Duodenal mucosa (tissue), 2 donors: ENCODE measurements at regions not wholly inside any gene's neighbourhood (a gene's known extent, or its start where the extent isn't known, plus 50 kb on each side); places are given as distances from the start of the nearest gene placed in this dataset.

Experiments used
- H3K27ac ChIP-seq: one replicate; pipeline ENCODE4 v1.7.0; 2013; ENCODE audit warnings: low read depth, low read length
- H3K27me3 ChIP-seq, 2 donors: one replicate each; pipeline ENCODE4 v1.7.0; 2013; ENCODE audit warnings: low read length in 2 of 2, control low read depth in 1 of 2; ENCODE audit not compliant: insufficient read depth in 2 of 2, control insufficient read depth in 1 of 2
- H3K36me3 ChIP-seq, 2 donors: one replicate each; pipeline ENCODE4 v1.7.0; 2013; ENCODE audit warnings: low read length in 2 of 2, control low read depth in 1 of 2; ENCODE audit not compliant: insufficient read depth in 2 of 2, control insufficient read depth in 1 of 2
- H3K4me1 ChIP-seq, 2 donors: one replicate each; pipeline ENCODE4 v1.7.0; 2013; ENCODE audit warnings: low read length in 2 of 2, control low read depth in 1 of 2; ENCODE audit not compliant: insufficient read depth in 2 of 2, control insufficient read depth in 1 of 2
- H3K4me3 ChIP-seq, 2 donors: one replicate each; pipeline ENCODE4 v1.7.0; 2013; ENCODE audit warnings: low read length in 2 of 2, low read depth in 1 of 2
- H3K9ac ChIP-seq, 2 donors: one replicate each; pipeline ENCODE4 v1.7.0; 2013; ENCODE audit warnings: low read length in 2 of 2, low read depth in 1 of 2
- H3K9me3 ChIP-seq, 2 donors: one replicate each; pipeline ENCODE4 v1.7.0; 2013; ENCODE audit warnings: low read length in 2 of 2, control low read depth in 1 of 2; ENCODE audit not compliant: control insufficient read depth in 1 of 2

DNA sequence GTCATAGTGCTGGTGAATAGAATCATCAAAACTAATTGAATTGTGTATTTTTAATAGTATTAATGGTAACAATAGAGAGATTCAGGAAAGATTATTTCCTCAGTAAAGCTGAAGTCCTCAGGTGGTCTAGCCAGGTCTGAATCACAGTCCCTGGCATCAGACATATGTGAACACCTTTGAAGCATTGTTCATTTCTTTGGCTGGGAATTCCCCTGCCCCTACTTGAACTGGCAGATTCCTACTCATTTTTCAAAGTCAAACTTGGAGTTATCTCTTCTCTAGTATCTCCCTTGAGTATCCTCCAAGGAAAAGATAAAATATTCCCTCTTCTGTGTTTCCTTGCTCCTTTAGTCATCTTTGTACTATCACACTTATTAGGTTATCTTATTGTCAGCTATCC, 759.8 kb downstream of the ADGRL2 start:
- no peaks in the 10 kb centered on the region for H3K36me3 ChIP-seq
- H3K4me3 ChIP-seq: no peak overlapping the region
- no peak overlapping the region for H3K9ac ChIP-seq
- no peaks in the 10 kb centered on the region for H3K27me3 ChIP-seq
- H3K4me1 ChIP-seq: no peaks in the 10 kb centered on the region
- H3K9me3 ChIP-seq: no peaks in the 10 kb centered on the region
- no peak overlapping the region for H3K27ac ChIP-seq

GRCh38 chr1:82555501-82555900, 754.8 kb downstream of the ADGRL2 start:
- no peaks in the 10 kb centered on the region for H3K9me3 ChIP-seq

GRCh38 chr1:82549841-82550240, 749.1 kb downstream of the ADGRL2 start:
- H3K4me1 ChIP-seq: no peaks in the 10 kb centered on the region
- H3K9ac ChIP-seq: no peak overlapping the region
- H3K36me3 ChIP-seq: no peaks in the 10 kb centered on the region
- no peak overlapping the region for H3K27ac ChIP-seq
- no peaks in the 10 kb centered on the region for H3K9me3 ChIP-seq
- no peak overlapping the region for H3K4me3 ChIP-seq
- no peaks in the 10 kb centered on the region for H3K27me3 ChIP-seq

More at GRCh38 chr1:82555501-82555900, 754.8 kb downstream of the ADGRL2 start:
- H3K9ac ChIP-seq: no peak overlapping the region
- H3K4me3 ChIP-seq: no peak overlapping the region
- no peaks in the 10 kb centered on the region for H3K4me1 ChIP-seq
- H3K27me3 ChIP-seq: no peaks in the 10 kb centered on the region
- H3K27ac ChIP-seq: no peak overlapping the region
- no peaks in the 10 kb centered on the region for H3K36me3 ChIP-seq

DNA sequence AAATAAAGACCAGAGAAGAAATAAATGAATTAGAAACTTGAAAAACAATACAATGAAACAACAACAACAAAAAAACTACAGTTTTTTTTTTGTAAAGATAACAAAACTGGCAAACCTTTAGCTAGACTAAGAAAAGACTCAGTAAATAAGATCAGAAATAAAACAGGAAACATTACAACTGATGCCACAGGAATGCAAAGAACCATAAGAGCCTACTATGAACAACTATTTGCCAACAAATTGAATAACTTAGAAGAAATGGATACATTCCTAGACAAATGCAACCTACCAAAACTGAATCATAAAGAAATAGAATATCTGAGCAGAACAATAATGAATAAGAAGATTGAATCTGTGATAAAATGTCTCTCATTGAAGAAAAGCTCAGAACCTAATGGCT, 742.0 kb downstream of the ADGRL2 start:
- H3K36me3 ChIP-seq: no peaks in the 10 kb centered on the region

GRCh38 chr1:82542141-82542540, 741.4 kb downstream of the ADGRL2 start:
- Histone ChIP-seq H3K9me3 (no peaks in the 10 kb centered on the region), H3K9ac (no peak overlapping the region), H3K36me3 (no peaks in the 10 kb centered on the region), H3K4me1 (no peaks in the 10 kb centered on the region), H3K4me3 (no peak overlapping the region), H3K27me3 (no peaks in the 10 kb centered on the region), H3K27ac (no peak overlapping the region)

More for the DNA sequence above, 742.0 kb downstream of the ADGRL2 start:
- no peaks in the 10 kb centered on the region for H3K4me1 ChIP-seq
- H3K9ac ChIP-seq: no peak overlapping the region
- H3K27me3 ChIP-seq: no peaks in the 10 kb centered on the region
- H3K9me3 ChIP-seq: no peaks in the 10 kb centered on the region
- no peak overlapping the region for H3K4me3 ChIP-seq
- no peak overlapping the region for H3K27ac ChIP-seq

DNA sequence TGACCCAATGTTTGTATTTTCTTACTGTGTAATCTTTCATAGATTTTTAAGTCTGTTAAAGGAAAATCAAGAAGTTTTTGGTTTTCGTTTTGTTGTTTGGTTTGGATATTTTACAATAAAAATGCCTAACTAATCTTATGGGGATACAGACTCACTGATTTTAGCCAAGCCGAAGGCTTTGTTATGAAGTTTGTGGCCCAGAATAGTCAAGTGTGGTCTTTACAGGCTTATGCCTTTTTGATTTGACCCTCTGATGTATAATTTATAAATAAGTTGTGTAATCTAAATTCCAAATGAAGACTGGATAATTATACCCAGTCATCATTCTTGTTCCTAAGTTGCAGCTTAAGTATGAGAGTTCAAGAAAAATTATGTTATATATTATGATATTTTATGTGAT, 739.3 kb downstream of the ADGRL2 start:
- Histone ChIP-seq H3K9ac (no peak overlapping the region), H3K9me3 (no peaks in the 10 kb centered on the region), H3K36me3 (no peaks in the 10 kb centered on the region)

DNA sequence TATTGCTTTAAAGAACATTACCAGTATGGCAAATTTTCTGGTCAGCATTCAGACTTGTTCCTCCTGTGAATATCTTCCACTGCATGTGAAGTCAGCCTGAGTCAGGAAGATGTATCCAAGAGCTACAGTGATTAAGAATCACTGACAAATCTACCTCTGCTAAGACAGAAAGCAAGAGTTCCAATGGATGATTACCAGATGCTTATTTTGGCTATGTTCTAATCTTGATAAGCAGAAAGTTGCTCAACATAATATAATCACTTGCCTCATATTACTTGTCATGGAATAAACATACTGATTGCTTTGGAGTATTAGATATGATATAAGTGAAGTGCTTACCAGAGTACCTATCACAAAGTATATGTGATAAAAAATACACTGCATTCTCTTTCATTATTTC, 738.1 kb downstream of the ADGRL2 start:
- H3K4me3 ChIP-seq: no peak overlapping the region
- H3K9me3 ChIP-seq: no peaks in the 10 kb centered on the region
- no peak overlapping the region for H3K27ac ChIP-seq
- H3K27me3 ChIP-seq: no peaks in the 10 kb centered on the region
- no peaks in the 10 kb centered on the region for H3K36me3 ChIP-seq
- H3K4me1 ChIP-seq: no peaks in the 10 kb centered on the region
- H3K9ac ChIP-seq: no peak overlapping the region

More for the DNA sequence above, 739.3 kb downstream of the ADGRL2 start:
- H3K4me1 ChIP-seq: no peaks in the 10 kb centered on the region
- no peak overlapping the region for H3K27ac ChIP-seq
- H3K27me3 ChIP-seq: no peaks in the 10 kb centered on the region
- no peak overlapping the region for H3K4me3 ChIP-seq

DNA sequence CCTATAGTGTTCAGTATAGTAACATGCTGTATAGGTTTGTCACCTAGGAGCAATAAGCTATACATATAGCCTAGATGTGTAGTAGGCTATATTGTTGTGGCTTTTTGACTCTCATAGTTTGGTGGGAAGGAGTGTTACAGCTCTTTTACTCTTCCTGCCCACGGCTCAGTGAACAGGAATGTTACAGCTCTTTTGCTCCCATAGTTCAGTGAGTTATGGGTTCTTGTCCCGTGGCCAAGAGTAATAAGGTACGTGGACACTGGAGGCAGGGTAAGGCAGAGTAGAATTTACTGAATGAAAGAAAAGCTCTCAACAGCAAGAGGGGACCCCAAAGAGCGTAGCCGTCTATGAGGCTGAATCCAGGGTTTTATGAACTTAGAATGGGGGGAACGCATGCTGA, 734.3 kb downstream of the ADGRL2 start:
- no peaks in the 10 kb centered on the region for H3K36me3 ChIP-seq
- no peak overlapping the region for H3K9ac ChIP-seq
- no peaks in the 10 kb centered on the region for H3K27me3 ChIP-seq
- H3K27ac ChIP-seq: no peak overlapping the region
- no peaks in the 10 kb centered on the region for H3K9me3 ChIP-seq
- H3K4me1 ChIP-seq: no peaks in the 10 kb centered on the region
- no peak overlapping the region for H3K4me3 ChIP-seq

GRCh38 chr1:82525378-82525777, 724.6 kb downstream of the ADGRL2 start:
- Histone ChIP-seq H3K4me3 (no peak overlapping the region), H3K4me1 (no peaks in the 10 kb centered on the region), H3K27me3 (no peaks in the 10 kb centered on the region), H3K9ac (no peak overlapping the region), H3K9me3 (no peaks in the 10 kb centered on the region), H3K36me3 (no peaks in the 10 kb centered on the region), H3K27ac (no peak overlapping the region)

GRCh38 chr1:82520611-82521010, 719.9 kb downstream of the ADGRL2 start:
- Histone ChIP-seq H3K4me1 (no peaks in the 10 kb centered on the region), H3K36me3 (no peaks in the 10 kb centered on the region), H3K27ac (no peak overlapping the region), H3K9me3 (no peaks in the 10 kb centered on the region), H3K27me3 (no peaks in the 10 kb centered on the region), H3K4me3 (no peak overlapping the region), H3K9ac (no peak overlapping the region)

GRCh38 chr1:82517586-82517985, 716.9 kb downstream of the ADGRL2 start:
- Histone ChIP-seq H3K36me3 (no peaks in the 10 kb centered on the region), H3K4me1 (no peaks in the 10 kb centered on the region), H3K9me3 (no peaks in the 10 kb centered on the region), H3K4me3 (no peak overlapping the region), H3K27me3 (no peaks in the 10 kb centered on the region), H3K9ac (no peak overlapping the region), H3K27ac (no peak overlapping the region)
